MCF 10A (cell line): ENCODE measurements at regions not wholly inside any gene's neighbourhood (a gene's known extent, or its start where the extent isn't known, plus 50 kb on each side); places are given as distances from the start of the nearest gene placed in this dataset.

Experiments
- BruUV-seq: library from RNA; stranded (reverse); fragments of 400-500 nt; replicated peaks from 2 replicates; lab custom pipeline; 2021; lab: Mats Ljungman, UMichigan
- CTCF ChIA-PET: fragments of 300-600 bp; sonication (Branson Sonifier 250); formaldehyde crosslinking; extraction: SDS; loops from one replicate; lab custom pipeline; 2021; ENCODE audit warnings: antibody characterized with exemption, inconsistent platforms; lab: Yijun Ruan, JAX
- POLR2A ChIA-PET: fragments of 300-600, 350-650 bp; sonication (Branson Sonifier 250); formaldehyde crosslinking; extraction: SDS; loops from one replicate; lab custom pipeline; 2020; ENCODE audit warnings: antibody characterized with exemption, inconsistent platforms; lab: Yijun Ruan, JAX
- DNase-seq: peaks from one replicate; pipeline ENCODE4 v3.0.0-alpha.2; 2018; ENCODE audit not compliant: unreplicated experiment
- H3K27ac Mint-ChIP-seq: one replicate; pipeline ENCODE4 v1.8.0; 2022; ENCODE audit warnings: mild to moderate bottlenecking, low read depth, mixed read lengths; ENCODE audit not compliant: unreplicated experiment
- H3K27me3 Mint-ChIP-seq: one replicate; pipeline ENCODE4 v1.8.0; 2022; ENCODE audit warnings: mixed read lengths; ENCODE audit not compliant: insufficient read depth, unreplicated experiment
- H3K36me3 Mint-ChIP-seq: one replicate; pipeline ENCODE4 v1.8.0; 2022; ENCODE audit warnings: mild to moderate bottlenecking, moderate library complexity, mixed read lengths; ENCODE audit not compliant: insufficient read depth, unreplicated experiment
- H3K4me1 Mint-ChIP-seq: one replicate; pipeline ENCODE4 v1.8.0; 2022; ENCODE audit warnings: mixed read lengths; ENCODE audit not compliant: insufficient read depth, unreplicated experiment
- H3K4me3 Mint-ChIP-seq: one replicate; pipeline ENCODE4 v1.8.0; 2022; ENCODE audit warnings: mild to moderate bottlenecking, moderate library complexity, mixed read lengths; ENCODE audit not compliant: unreplicated experiment
- H3K9me3 Mint-ChIP-seq: one replicate; pipeline ENCODE4 v1.8.0; 2022; ENCODE audit warnings: mixed read lengths; ENCODE audit not compliant: unreplicated experiment
- intact Hi-C: fragments of 100-400 bp; cut with micrococcal nuclease; formaldehyde crosslinking; loops from 2 replicates; pipeline ENCODE4 v1.14.1; 2022
- TF ChIP-seq, protein P1 (sequence below): fragments of 200-600 bp; IDR thresholded peaks from one replicate; pipeline ENCODE4 v1.8.0; 2022; ENCODE audit warnings: antibody characterized with exemption, mild to moderate bottlenecking; ENCODE audit not compliant: unreplicated experiment

DNA sequence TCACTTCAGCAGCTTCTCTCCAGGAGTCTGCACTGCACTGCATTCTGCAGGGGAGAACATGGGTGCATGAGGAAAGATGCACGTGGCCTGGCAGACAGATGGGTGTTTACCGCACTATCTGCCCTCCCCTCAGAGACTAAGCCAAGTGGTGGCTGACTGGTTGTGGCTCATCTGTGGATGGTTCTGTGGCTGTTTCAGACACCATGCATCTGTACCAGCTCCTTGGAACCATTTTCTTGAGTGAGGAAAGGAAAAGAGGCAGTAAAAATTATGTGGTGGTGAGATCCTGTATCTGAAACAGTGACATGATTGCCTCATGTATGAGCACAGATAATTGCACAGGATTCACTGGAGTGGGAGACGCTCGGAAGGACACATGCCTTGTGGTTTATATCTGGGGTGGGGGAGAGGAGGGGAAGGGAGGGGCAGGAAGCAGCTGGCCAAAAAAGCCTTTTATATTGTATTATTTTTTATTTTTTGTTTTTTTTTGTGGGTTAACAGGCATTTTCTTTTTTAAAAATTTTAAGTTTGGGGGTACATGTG, 161.7 kb downstream of the ERMARD start:
- no peak for DNase-seq
- Mint-ChIP-seq H3K4me1 (peaks cover 6% of the 10 kb centered on the region), H3K36me3 (no peaks in the 10 kb centered on the region), H3K27ac (no peak overlapping the region), H3K27me3 (peaks cover 73% of the 10 kb centered on the region), H3K4me3 (no peak overlapping the region), H3K9me3 (peaks cover 2% of the 10 kb centered on the region)
- TF ChIP-seq, protein P1, sequence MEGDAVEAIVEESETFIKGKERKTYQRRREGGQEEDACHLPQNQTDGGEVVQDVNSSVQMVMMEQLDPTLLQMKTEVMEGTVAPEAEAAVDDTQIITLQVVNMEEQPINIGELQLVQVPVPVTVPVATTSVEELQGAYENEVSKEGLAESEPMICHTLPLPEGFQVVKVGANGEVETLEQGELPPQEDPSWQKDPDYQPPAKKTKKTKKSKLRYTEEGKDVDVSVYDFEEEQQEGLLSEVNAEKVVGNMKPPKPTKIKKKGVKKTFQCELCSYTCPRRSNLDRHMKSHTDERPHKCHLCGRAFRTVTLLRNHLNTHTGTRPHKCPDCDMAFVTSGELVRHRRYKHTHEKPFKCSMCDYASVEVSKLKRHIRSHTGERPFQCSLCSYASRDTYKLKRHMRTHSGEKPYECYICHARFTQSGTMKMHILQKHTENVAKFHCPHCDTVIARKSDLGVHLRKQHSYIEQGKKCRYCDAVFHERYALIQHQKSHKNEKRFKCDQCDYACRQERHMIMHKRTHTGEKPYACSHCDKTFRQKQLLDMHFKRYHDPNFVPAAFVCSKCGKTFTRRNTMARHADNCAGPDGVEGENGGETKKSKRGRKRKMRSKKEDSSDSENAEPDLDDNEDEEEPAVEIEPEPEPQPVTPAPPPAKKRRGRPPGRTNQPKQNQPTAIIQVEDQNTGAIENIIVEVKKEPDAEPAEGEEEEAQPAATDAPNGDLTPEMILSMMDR, result no peak
- BruUV-seq, result no TSS peak
- POLR2A ChIA-PET, result interaction anchor here (0.7 kb wide), 1 partner anchor 78 kb away, joined by 3 read pairs; no protein-coding TSS in a partner anchor
- intact Hi-C loops, result no loop called here
- CTCF ChIA-PET, result no interaction called here

DNA sequence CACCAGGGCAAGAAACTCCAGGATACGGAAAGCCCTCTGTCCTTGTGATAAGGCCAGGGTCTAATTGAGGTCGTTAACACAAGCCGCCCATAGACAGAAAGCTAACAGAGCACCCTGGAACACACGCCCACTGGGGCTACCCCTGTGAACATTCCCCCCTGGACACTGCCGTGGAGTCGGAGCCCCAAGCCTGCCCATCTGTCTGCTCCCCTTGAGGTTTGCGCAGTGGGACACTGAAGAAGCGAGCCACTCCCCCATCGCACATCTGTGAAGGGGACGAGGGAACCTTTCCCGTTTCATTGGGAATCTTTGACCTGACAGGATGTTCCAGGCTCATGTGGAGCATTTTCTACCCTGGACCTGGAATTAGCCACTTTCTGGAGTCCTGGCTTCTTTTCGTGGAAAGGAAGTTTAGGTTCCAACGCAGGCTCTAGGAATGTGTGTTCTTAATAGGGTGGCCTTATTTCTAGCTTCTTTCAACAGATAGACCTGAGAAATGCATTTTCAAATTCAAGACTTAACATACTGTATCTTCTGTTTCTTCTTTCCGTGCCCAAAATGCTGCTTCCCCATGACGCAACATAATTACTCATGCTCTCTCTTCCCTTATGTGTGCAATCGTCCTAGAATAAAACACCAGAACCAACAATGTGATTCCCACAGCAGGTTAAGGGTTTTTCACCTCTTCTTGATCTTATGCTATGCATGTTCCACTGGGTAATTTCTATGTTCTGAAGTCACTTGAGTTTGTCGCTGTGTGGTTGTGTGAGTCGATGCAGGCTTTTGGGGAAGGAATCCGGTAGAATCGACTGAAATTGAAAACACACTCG, 161.1 kb downstream of the ERMARD start:
- TF ChIP-seq, protein P1, result no peak
- H3K27ac Mint-ChIP-seq, result no peak overlapping the region
- no TSS peak for BruUV-seq
- intact Hi-C loops, result no loop called here
- no peaks in the 10 kb centered on the region for H3K9me3 Mint-ChIP-seq
- peaks cover 4% of the 10 kb centered on the region for H3K36me3 Mint-ChIP-seq
- peaks cover 80% of the 10 kb centered on the region for H3K27me3 Mint-ChIP-seq
- peak; percentile 42 for DNase-seq
- H3K4me3 Mint-ChIP-seq, result no peak overlapping the region
- CTCF ChIA-PET, result no interaction called here
- POLR2A ChIA-PET, result interaction anchor here (0.7 kb wide), 1 partner anchor 78 kb away, joined by 3 read pairs; no protein-coding TSS in a partner anchor
- H3K4me1 Mint-ChIP-seq, result peaks cover 6% of the 10 kb centered on the region

DNA sequence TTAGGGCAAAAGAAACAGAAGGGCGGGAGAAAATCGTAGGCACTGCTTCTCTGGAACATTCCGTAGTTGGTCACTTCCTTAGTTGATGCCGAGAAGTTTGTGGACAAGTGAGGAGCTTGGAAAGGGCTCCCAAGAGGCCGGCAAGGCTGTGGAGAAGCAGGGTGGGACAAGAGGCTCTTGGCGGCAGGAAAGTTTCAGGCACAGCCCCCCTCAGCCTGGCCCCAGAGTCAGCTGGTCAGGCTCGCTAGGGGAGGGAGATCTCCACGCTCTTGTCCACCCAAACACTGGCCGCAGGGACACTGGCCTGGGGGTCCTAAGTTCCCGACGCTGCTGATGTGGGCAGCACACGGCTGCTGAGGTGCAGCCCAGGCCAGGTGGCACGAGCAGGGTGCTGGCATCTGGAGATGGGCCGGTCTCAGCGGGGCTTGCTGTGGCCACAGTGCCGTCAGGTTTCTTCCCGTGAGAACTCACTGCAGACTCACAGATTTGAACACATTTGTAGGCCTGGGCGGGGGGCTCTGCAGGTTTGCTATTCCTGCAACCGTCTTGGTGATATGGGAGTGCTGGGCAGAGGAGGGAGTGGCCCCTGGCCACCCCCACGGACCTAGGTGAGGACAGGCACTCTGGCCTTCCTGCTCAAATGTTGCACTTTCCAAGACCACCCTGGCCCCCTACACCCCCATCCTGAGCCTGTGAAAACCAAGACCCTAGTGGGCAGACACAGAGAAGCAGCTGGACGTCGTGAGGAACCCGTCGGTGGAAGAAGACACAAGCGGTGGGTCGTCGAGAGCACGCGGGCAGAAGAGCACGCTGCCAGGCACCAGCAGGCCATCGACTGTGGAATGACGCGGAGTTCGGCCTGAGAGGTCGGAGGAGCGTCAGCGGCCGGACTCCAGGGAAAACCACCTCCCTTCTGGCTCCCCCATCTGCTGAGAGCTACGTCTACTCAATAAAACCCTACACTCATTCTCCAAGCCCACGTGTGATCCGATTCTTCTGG, 160.1 kb downstream of the ERMARD start:
- no peak overlapping the region for H3K4me3 Mint-ChIP-seq
- H3K36me3 Mint-ChIP-seq, result peaks cover 5% of the 10 kb centered on the region
- POLR2A ChIA-PET, result no interaction called here
- no peak overlapping the region for H3K27ac Mint-ChIP-seq
- H3K27me3 Mint-ChIP-seq, result peaks cover 89% of the 10 kb centered on the region
- CTCF ChIA-PET, result no interaction called here
- no peak for DNase-seq
- peaks cover 6% of the 10 kb centered on the region for H3K4me1 Mint-ChIP-seq
- no TSS peak for BruUV-seq
- H3K9me3 Mint-ChIP-seq, result no peaks in the 10 kb centered on the region
- intact Hi-C loops, result no loop called here
- TF ChIP-seq, protein P1, result no peak

- Mint-ChIP-seq H3K9me3 (no peaks in the 10 kb centered on the region), H3K4me1 (peaks cover 12% of the 10 kb centered on the region), H3K27me3 (peaks cover 68% of the 10 kb centered on the region), H3K36me3 (peaks cover 5% of the 10 kb centered on the region), H3K4me3 (no peak overlapping the region), H3K27ac (no peak overlapping the region)
- ChIA-PET POLR2A (no interaction called here), CTCF (interaction anchor here (0.7 kb wide), 1 partner anchor 43 kb away, joined by 5 read pairs; no protein-coding TSS in a partner anchor)
- BruUV-seq, result no TSS peak
- intact Hi-C loops, result no loop called here
- TF ChIP-seq, protein P1, result no peak
- no peak for DNase-seq
Observed at GRCh38 chr6:169909113-169909512, 157.7 kb downstream of the ERMARD start.
